ENCODE measurements at regions not wholly inside any gene's neighbourhood (a gene's known extent, or its start where the extent isn't known, plus 50 kb on each side); places are given as distances from the start of the nearest gene placed in this dataset.

GRCh38 chr12:124442281-124442680, 125.1 kb downstream of the NCOR2 start:
- TF ChIP-seq EZH2 (IDR thresholded peaks at IDR 0.05; ENCODE audit: borderline replicate concordance, low read length) (no peak), CTCF (IDR thresholded peaks at IDR 0.05; ENCODE audit: low read length) (no peak)
